ENCODE measurements at regions not wholly inside any gene's neighbourhood (a gene's known extent, or its start where the extent isn't known, plus 50 kb on each side); places are given as distances from the start of the nearest gene placed in this dataset.

DNA sequence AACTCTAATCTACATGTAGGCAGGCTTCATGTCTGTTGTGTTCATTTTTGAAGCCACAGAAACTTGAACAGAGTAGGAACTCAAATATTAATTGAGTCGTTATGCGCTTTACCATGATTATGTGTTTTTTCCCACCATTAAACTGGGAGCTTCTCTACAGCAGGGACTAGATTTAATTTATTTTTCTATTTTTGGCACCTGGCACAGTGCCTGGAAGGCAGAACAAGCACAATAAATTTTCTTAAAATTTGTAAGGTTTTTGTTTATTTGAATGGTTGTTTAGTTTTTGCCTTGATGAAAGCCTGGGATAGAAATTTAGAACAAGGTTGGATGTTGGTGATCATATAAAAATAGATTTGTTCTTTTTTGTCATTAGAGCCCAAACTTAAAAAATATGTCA, 221.7 kb upstream of the PLEKHG7 start:
- DNase-seq (ENCODE audit: low spot score): no peak
- no peaks in the 10 kb centered on the region for H3K9me3 ChIP-seq (ENCODE audit: low read depth)
- H3K4me3 ChIP-seq: no peak overlapping the region
- H3K4me1 ChIP-seq: peaks cover 5% of the 10 kb centered on the region
- peaks cover 6% of the 10 kb centered on the region for H3F3A ChIP-seq (ENCODE audit: low read depth)
- H3K4me2 ChIP-seq: no peak overlapping the region
- Mint-ChIP-seq H3K4me3 (no peak overlapping the region), H3K4me1 (peaks cover 7% of the 10 kb centered on the region), H3K9me3 (no peaks in the 10 kb centered on the region), H3K36me3 (no peaks in the 10 kb centered on the region), H3K27ac (no peak overlapping the region), H3K27me3 (ENCODE audit: insufficient read depth, low read depth) (peaks cover 7% of the 10 kb centered on the region)
- H4K20me1 ChIP-seq (ENCODE audit: low read depth): no peaks in the 10 kb centered on the region
- H3K79me2 ChIP-seq (ENCODE audit: low read depth): no peaks in the 10 kb centered on the region
- TF ChIP-seq EZH2 (IDR thresholded peaks at IDR 0.05) (no peak), EZH2phosphoT487 (IDR thresholded peaks at IDR 0.05) (no peak)
- TF ChIP-seq, protein P1, sequence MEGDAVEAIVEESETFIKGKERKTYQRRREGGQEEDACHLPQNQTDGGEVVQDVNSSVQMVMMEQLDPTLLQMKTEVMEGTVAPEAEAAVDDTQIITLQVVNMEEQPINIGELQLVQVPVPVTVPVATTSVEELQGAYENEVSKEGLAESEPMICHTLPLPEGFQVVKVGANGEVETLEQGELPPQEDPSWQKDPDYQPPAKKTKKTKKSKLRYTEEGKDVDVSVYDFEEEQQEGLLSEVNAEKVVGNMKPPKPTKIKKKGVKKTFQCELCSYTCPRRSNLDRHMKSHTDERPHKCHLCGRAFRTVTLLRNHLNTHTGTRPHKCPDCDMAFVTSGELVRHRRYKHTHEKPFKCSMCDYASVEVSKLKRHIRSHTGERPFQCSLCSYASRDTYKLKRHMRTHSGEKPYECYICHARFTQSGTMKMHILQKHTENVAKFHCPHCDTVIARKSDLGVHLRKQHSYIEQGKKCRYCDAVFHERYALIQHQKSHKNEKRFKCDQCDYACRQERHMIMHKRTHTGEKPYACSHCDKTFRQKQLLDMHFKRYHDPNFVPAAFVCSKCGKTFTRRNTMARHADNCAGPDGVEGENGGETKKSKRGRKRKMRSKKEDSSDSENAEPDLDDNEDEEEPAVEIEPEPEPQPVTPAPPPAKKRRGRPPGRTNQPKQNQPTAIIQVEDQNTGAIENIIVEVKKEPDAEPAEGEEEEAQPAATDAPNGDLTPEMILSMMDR (IDR thresholded peaks at IDR 0.05): no peak
- no peaks in the 10 kb centered on the region for H3K36me3 ChIP-seq
- H3K27ac ChIP-seq: no peak overlapping the region
- no peaks in the 10 kb centered on the region for H3K27me3 ChIP-seq
- H2AFZ ChIP-seq (replicated peaks): no peak overlapping the region
- no peak overlapping the region for H3K9ac ChIP-seq

- Histone ChIP-seq H2AFZ (replicated peaks) (no peak overlapping the region), H3K4me3 (no peak overlapping the region), H3K79me2 (ENCODE audit: low read depth) (no peaks in the 10 kb centered on the region), H3K9ac (no peak overlapping the region), H3K4me1 (no peaks in the 10 kb centered on the region), H3K4me2 (no peak overlapping the region), H3K27me3 (no peaks in the 10 kb centered on the region), H3F3A (ENCODE audit: low read depth) (no peaks in the 10 kb centered on the region), H3K36me3 (no peaks in the 10 kb centered on the region), H4K20me1 (ENCODE audit: low read depth) (no peaks in the 10 kb centered on the region), H3K27ac (no peak overlapping the region), H3K9me3 (ENCODE audit: low read depth) (no peaks in the 10 kb centered on the region)
- H3K9me3 Mint-ChIP-seq: peaks cover 2% of the 10 kb centered on the region
- TF ChIP-seq EZH2 (IDR thresholded peaks at IDR 0.05) (no peak), EZH2phosphoT487 (IDR thresholded peaks at IDR 0.05) (no peak)
- TF ChIP-seq, protein P1 (IDR thresholded peaks at IDR 0.05): no peak
- H3K27ac Mint-ChIP-seq: no peak overlapping the region
- DNase-seq (ENCODE audit: low spot score): no peak
- H3K27me3 Mint-ChIP-seq (ENCODE audit: insufficient read depth, low read depth): peaks cover 9% of the 10 kb centered on the region
- no peak overlapping the region for H3K4me3 Mint-ChIP-seq
- H3K4me1 Mint-ChIP-seq: peaks cover under 1% of the 10 kb centered on the region
- no peaks in the 10 kb centered on the region for H3K36me3 Mint-ChIP-seq
Measured at GRCh38 chr12:92478692-92479091, 224.1 kb upstream of the PLEKHG7 start.

DNA sequence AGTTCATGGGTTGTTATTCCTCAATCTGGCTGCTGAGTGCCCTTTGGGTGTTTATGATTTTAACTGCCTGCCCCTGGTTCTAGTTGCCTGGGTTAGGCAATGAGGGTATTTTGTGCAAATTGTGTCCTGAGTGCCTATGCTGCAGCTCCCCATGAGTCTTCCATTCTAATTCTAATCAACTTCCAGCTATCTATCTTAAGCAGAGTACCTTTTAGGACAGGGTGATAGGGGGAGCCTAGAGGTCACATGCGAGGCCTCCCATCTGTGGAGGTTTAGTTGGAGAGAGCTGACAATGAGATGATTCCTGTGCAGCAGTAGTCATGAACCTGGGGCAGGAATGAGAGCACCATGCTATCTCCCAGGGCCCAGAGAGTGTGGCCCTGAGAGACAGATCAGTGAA, 225.9 kb upstream of the PLEKHG7 start:
- Histone ChIP-seq H3K36me3 (no peaks in the 10 kb centered on the region), H3F3A (ENCODE audit: low read depth) (no peaks in the 10 kb centered on the region), H4K20me1 (ENCODE audit: low read depth) (no peaks in the 10 kb centered on the region), H3K4me3 (no peak overlapping the region), H3K79me2 (ENCODE audit: low read depth) (no peaks in the 10 kb centered on the region), H3K27me3 (no peaks in the 10 kb centered on the region), H3K9me3 (ENCODE audit: low read depth) (no peaks in the 10 kb centered on the region), H3K27ac (no peak overlapping the region), H3K9ac (no peak overlapping the region), H2AFZ (replicated peaks) (no peak overlapping the region), H3K4me2 (no peak overlapping the region), H3K4me1 (no peaks in the 10 kb centered on the region)
- Mint-ChIP-seq H3K9me3 (peaks cover 2% of the 10 kb centered on the region), H3K4me1 (peaks cover 5% of the 10 kb centered on the region), H3K36me3 (no peaks in the 10 kb centered on the region), H3K27ac (no peak overlapping the region), H3K4me3 (no peak overlapping the region), H3K27me3 (ENCODE audit: insufficient read depth, low read depth) (peaks cover 9% of the 10 kb centered on the region)
- TF ChIP-seq, protein P1 (IDR thresholded peaks at IDR 0.05): no peak
- no peak for TF ChIP-seq EZH2 (IDR thresholded peaks at IDR 0.05)
- no peak for TF ChIP-seq EZH2phosphoT487 (IDR thresholded peaks at IDR 0.05)
- DNase-seq (ENCODE audit: low spot score): no peak

All from neural progenitor cell (in vitro differentiated cells).